Liver (tissue), 3 donors: ENCODE measurements at regions not wholly inside any gene's neighbourhood (a gene's known extent, or its start where the extent isn't known, plus 50 kb on each side); places are given as distances from the start of the nearest gene placed in this dataset.

Experiments
- ATF3 ChIP-seq: IDR thresholded peaks from 2 replicates; pipeline ENCODE4 v1.6.1; 2016; ENCODE audit warnings: antibody characterized with exemption
- CTCF ChIP-seq: fragments of 150-350 bp; IDR thresholded peaks from 2 replicates; pipeline ENCODE4 v1.5.1; 2017; ENCODE audit warnings: improper control_type of control experiment, low read depth, low read length; ENCODE audit not compliant: missing input control
- EGR1 ChIP-seq, 2 donors: IDR thresholded peaks; 2 replicates each; pipeline ENCODE4 v1.6.1; 2016 to 2018; ENCODE audit warnings: antibody characterized with exemption in 2 of 2, low read depth in 2 of 2
- GABPA ChIP-seq, 2 donors: IDR thresholded peaks in 1 of 2; conservative IDR thresholded peaks in 1 of 2; 2 replicates each; pipeline ENCODE4 v1.6.1; 2016; ENCODE audit warnings: antibody characterized with exemption in 2 of 2, mild to moderate bottlenecking in 1 of 2, moderate library complexity in 1 of 2
- JUND ChIP-seq, 2 donors: IDR thresholded peaks; 2 replicates each; pipeline ENCODE4 v1.6.1; 2016; ENCODE audit warnings: antibody characterized with exemption in 2 of 2
- MAX ChIP-seq: IDR thresholded peaks from 2 replicates; pipeline ENCODE4 v1.6.1; 2016; ENCODE audit warnings: antibody characterized with exemption
- RAD21 ChIP-seq, 2 donors: IDR thresholded peaks; 2 replicates each; pipeline ENCODE4 v1.6.1; 2016; ENCODE audit warnings: antibody characterized with exemption in 2 of 2, mild to moderate bottlenecking in 2 of 2
- REST ChIP-seq: IDR thresholded peaks from 2 replicates; pipeline ENCODE4 v1.6.1; 2016; ENCODE audit warnings: antibody characterized with exemption, mild to moderate bottlenecking
- SP1 ChIP-seq: IDR thresholded peaks from 2 replicates; pipeline ENCODE4 v1.6.1; 2018; ENCODE audit warnings: antibody characterized with exemption, mild to moderate bottlenecking
- TAF1 ChIP-seq: conservative IDR thresholded peaks from 2 replicates; pipeline ENCODE4 v1.6.1; 2016; ENCODE audit warnings: antibody characterized with exemption, mild to moderate bottlenecking
- YY1 ChIP-seq: IDR thresholded peaks from 2 replicates; pipeline ENCODE4 v1.6.1; 2016; ENCODE audit warnings: antibody characterized with exemption, mild to moderate bottlenecking
- ZBTB33 ChIP-seq: IDR thresholded peaks from 2 replicates; pipeline ENCODE4 v1.6.1; 2016; ENCODE audit warnings: antibody characterized with exemption
- donor health status: healthy.
- donor health status: healthy.

- TF ChIP-seq EGR1 (IDR thresholded peaks at IDR 0.05; ENCODE audit: low read depth in 2 of 2) = no peak
- TF ChIP-seq REST = no peak
- TF ChIP-seq MAX = no peak
- TF ChIP-seq YY1 = no peak
- no peak for TF ChIP-seq CTCF
- no peak for TF ChIP-seq RAD21 (IDR thresholded peaks at IDR 0.05)
- no peak for TF ChIP-seq JUND (IDR thresholded peaks at IDR 0.05)
- TF ChIP-seq ATF3 = no peak
- no peak for TF ChIP-seq SP1
- no peak for TF ChIP-seq GABPA (IDR thresholded peaks at IDR 0.05 in 1 of 2, conservative IDR thresholded peaks at IDR 0.05 in 1 of 2)
- TF ChIP-seq TAF1 = no peak
- TF ChIP-seq ZBTB33 = no peak
Observed at GRCh38 chr3:78390221-78390620, 1350.3 kb downstream of the ROBO2 start.
